Erythroblast (primary cell): ENCODE measurements at regions not wholly inside any gene's neighbourhood (a gene's known extent, or its start where the extent isn't known, plus 50 kb on each side); places are given as distances from the start of the nearest gene placed in this dataset.

Experiments used
- GATA1 ChIP-seq: IDR thresholded peaks from 2 replicates; pipeline ENCODE4 v1.6.1; 2011; ENCODE audit warnings: low read depth, mild to moderate bottlenecking, control low read depth, low read length, moderate library complexity
- POLR2A ChIP-seq: IDR thresholded peaks from 2 replicates; pipeline ENCODE4 v1.6.1; 2011; ENCODE audit warnings: mild to moderate bottlenecking, low read length

GRCh38 chr3:20574746-20575145, 388.7 kb upstream of the SGO1 start:
- TF ChIP-seq POLR2A (no peak), GATA1 (no peak)
